Small intestine (tissue), 7 donors: ENCODE measurements at regions not wholly inside any gene's neighbourhood (a gene's known extent, or its start where the extent isn't known, plus 50 kb on each side); places are given as distances from the start of the nearest gene placed in this dataset.

Experiments used
- DNase-seq, 2 donors: peaks; one replicate each; pipeline versions ENCODE4 v3.0.0 to v3.0.0-alpha.2; 2013
- FAIRE-seq: peaks from 2 replicates; lab custom pipeline; 2012; peaks lifted over from hg19 to GRCh38; lab: Jason Lieb, UNC
- H3K27ac ChIP-seq, 3 donors: one replicate each; pipeline ENCODE4 v1.5.1; 2013; ENCODE audit warnings: low read length in 2 of 3, mild to moderate bottlenecking in 2 of 3, control low read depth in 1 of 3, inconsistent platforms in 1 of 3, low read depth in 1 of 3, moderate library complexity in 1 of 3
- H3K27me3 ChIP-seq, 3 donors: one replicate each; pipeline ENCODE4 v1.6.1; 2013; ENCODE audit warnings: low read length in 3 of 3, inconsistent platforms in 1 of 3; ENCODE audit not compliant: control insufficient read depth in 3 of 3, insufficient read depth in 3 of 3
- H3K36me3 ChIP-seq, 3 donors: one replicate each; pipeline ENCODE4 v1.6.1; 2013; ENCODE audit warnings: low read length in 3 of 3, inconsistent platforms in 1 of 3, low read depth in 1 of 3, mild to moderate bottlenecking in 1 of 3, moderate library complexity in 1 of 3; ENCODE audit not compliant: control insufficient read depth in 3 of 3, insufficient read depth in 2 of 3
- H3K4me1 ChIP-seq, 3 donors: one replicate each; pipeline ENCODE4 v1.6.1; 2013; ENCODE audit warnings: low read length in 2 of 3, inconsistent platforms in 1 of 3, low read depth in 1 of 3, mild to moderate bottlenecking in 1 of 3, moderate library complexity in 1 of 3; ENCODE audit not compliant: control insufficient read depth in 3 of 3, insufficient read depth in 2 of 3
- H3K4me3 ChIP-seq, 3 donors: one replicate each; pipeline ENCODE4 v1.5.1; 2013; ENCODE audit warnings: low read length in 3 of 3, control low read depth in 1 of 3, inconsistent platforms in 1 of 3, low read depth in 1 of 3, mild to moderate bottlenecking in 1 of 3, moderate library complexity in 1 of 3
- H3K9me3 ChIP-seq, 2 donors: one replicate each; pipeline ENCODE4 v1.6.1; 2013; ENCODE audit warnings: low read depth in 1 of 2, low read length in 1 of 2; ENCODE audit not compliant: control insufficient read depth in 2 of 2, insufficient read depth in 1 of 2
- WGBS, 3 donors: extraction: QIAGEN DNeasy Blood & Tissue Kit; methylation state at CpG; one replicate each; pipeline ENCODE4 v1.1.7; 2013; 5-methylcytosine and 5-hydroxymethylcytosine counted together
- donor health status: healthy with polysubstance abuse.
- donor health status: control.
- donor health status: control.
- donor health status: Bipolar disorder and iron deficiency.
- donor health status: healthy.

- FAIRE-seq = no peak
- DNase-seq = no peak
- no peak overlapping the region for H3K27ac ChIP-seq
- H3K4me1 ChIP-seq = no peaks in the 10 kb centered on the region
- no peaks in the 10 kb centered on the region for H3K9me3 ChIP-seq
- H3K36me3 ChIP-seq = no peaks in the 10 kb centered on the region
- no peaks in the 10 kb centered on the region for H3K27me3 ChIP-seq
- 64 to 69% (median 67%) methylated on average over 7 of the region's 7 CpGs for WGBS, 3 donors
- H3K4me3 ChIP-seq = no peak overlapping the region
Measured at GRCh38 chr15:93706495-93707292, 524.7 kb upstream of the MCTP2 start.

- no peak for FAIRE-seq
- Histone ChIP-seq H3K4me1 (no peaks in the 10 kb centered on the region), H3K27ac (no peak overlapping the region), H3K9me3 (no peaks in the 10 kb centered on the region), H3K36me3 (no peaks in the 10 kb centered on the region), H3K27me3 (no peaks in the 10 kb centered on the region), H3K4me3 (no peak overlapping the region)
- DNase-seq = no peak
- 65 to 79% (median 69%) methylated on average over 7 of the region's 7 CpGs for WGBS, 3 donors
Measured at GRCh38 chr15:93705753-93706455, 525.5 kb upstream of the MCTP2 start.

GRCh38 chr15:93703092-93703739 is 528.1 kb upstream of the MCTP2 start:
- Histone ChIP-seq H3K4me3 (no peak overlapping the region), H3K36me3 (no peaks in the 10 kb centered on the region), H3K27me3 (no peaks in the 10 kb centered on the region), H3K4me1 (no peaks in the 10 kb centered on the region), H3K27ac (no peak overlapping the region), H3K9me3 (no peaks in the 10 kb centered on the region)
- no peak for DNase-seq
- no peak for FAIRE-seq
- 54 to 72% (median 54%) methylated on average over 2 of the region's 2 CpGs for whole genome bisulfite sequencing, 3 donors

GRCh38 chr15:93700051-93700450 is 531.3 kb upstream of the MCTP2 start:
- Histone ChIP-seq H3K27ac (no peak overlapping the region), H3K4me3 (no peak overlapping the region), H3K4me1 (no peaks in the 10 kb centered on the region), H3K27me3 (no peaks in the 10 kb centered on the region), H3K9me3 (peaks cover 0 to 2% of the 10 kb centered on the region in 2 donors), H3K36me3 (no peaks in the 10 kb centered on the region)
- no peak for DNase-seq
- WGBS, 3 donors = 72 to 82% (median 80%) methylated on average over 1 of the region's 1 CpG
- no peak for FAIRE-seq

- Histone ChIP-seq H3K27ac (no peak overlapping the region), H3K4me3 (no peak overlapping the region), H3K4me1 (no peaks in the 10 kb centered on the region), H3K9me3 (peaks cover 0 to 2% of the 10 kb centered on the region in 2 donors), H3K27me3 (no peaks in the 10 kb centered on the region), H3K36me3 (no peaks in the 10 kb centered on the region)
- FAIRE-seq (no peak), DNase-seq (no peak)
- 66 to 80% (median 72%) methylated on average over 2 of the region's 2 CpGs for WGBS, 3 donors
Measured at GRCh38 chr15:93694033-93694432, 537.3 kb upstream of the MCTP2 start.

GRCh38 chr15:93683651-93684050 is 547.7 kb upstream of the MCTP2 start:
- no peaks in the 10 kb centered on the region for H3K27me3 ChIP-seq
- FAIRE-seq (no peak), DNase-seq (no peak)
- no peaks in the 10 kb centered on the region for H3K4me1 ChIP-seq
- no peaks in the 10 kb centered on the region for H3K36me3 ChIP-seq
- H3K27ac ChIP-seq = no peak overlapping the region
- 63 to 82% (median 72%) methylated on average over 1 of the region's 1 CpG for WGBS, 3 donors
- peaks cover 2 to 24% of the 10 kb centered on the region in 2 donors for H3K9me3 ChIP-seq
- H3K4me3 ChIP-seq = no peak overlapping the region

- Histone ChIP-seq H3K27me3 (no peaks in the 10 kb centered on the region), H3K9me3 (no peaks in the 10 kb centered on the region), H3K4me1 (no peaks in the 10 kb centered on the region), H3K27ac (no peak overlapping the region), H3K4me3 (no peak overlapping the region), H3K36me3 (no peaks in the 10 kb centered on the region)
- 74 to 86% (median 79%) methylated on average over 12 of the region's 12 CpGs for WGBS, 3 donors
- FAIRE-seq (no peak), DNase-seq (no peak)
Measured at GRCh38 chr15:93671387-93671943, 559.9 kb upstream of the MCTP2 start.

GRCh38 chr15:93670931-93671330 is 560.4 kb upstream of the MCTP2 start:
- 82 to 88% (median 85%) methylated on average over 6 of the region's 6 CpGs for WGBS, 3 donors
- FAIRE-seq = no peak
- Histone ChIP-seq H3K9me3 (no peaks in the 10 kb centered on the region), H3K27me3 (no peaks in the 10 kb centered on the region), H3K27ac (no peak overlapping the region), H3K4me3 (no peak overlapping the region), H3K4me1 (no peaks in the 10 kb centered on the region), H3K36me3 (no peaks in the 10 kb centered on the region)
- DNase-seq = no peak
